Loucy (cell line): ENCODE measurements at regions not wholly inside any gene's neighbourhood (a gene's known extent, or its start where the extent isn't known, plus 50 kb on each side); places are given as distances from the start of the nearest gene placed in this dataset.

ENCODE experiments used
- EZH2phosphoT487 ChIP-seq: fragments of 200-600 bp; IDR thresholded peaks from 2 replicates; pipeline ENCODE4 v1.6.1; 2018; ENCODE audit warnings: antibody characterized with exemption, mild to moderate bottlenecking, moderate library complexity, borderline replicate concordance
- TF ChIP-seq, protein P1 (sequence below): fragments of 200-600 bp; sonication (generic); conservative IDR thresholded peaks from 2 replicates; pipeline ENCODE4 v1.5.1; 2014; ENCODE audit warnings: mild to moderate bottlenecking, antibody characterized with exemption, low read length

DNA sequence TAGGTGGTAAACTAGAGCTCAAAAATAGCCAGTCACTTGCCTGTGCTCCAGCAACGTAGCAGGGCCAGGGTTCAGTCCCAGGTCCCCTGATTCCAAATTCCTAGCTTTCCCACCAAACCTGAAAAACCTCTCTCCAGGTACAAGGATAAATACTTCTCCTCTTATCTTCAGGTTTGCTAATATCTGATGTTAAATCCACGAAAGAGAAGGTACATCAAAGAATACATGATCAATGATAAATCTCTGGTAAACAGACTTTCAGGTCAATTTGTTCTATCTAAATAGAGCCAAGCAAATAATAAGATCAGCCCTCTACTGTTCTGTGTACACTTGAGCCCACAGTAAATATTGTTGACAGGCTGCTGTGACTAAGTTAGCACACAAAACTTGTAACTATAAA, 52.1 kb upstream of the AKT3 start:
- TF ChIP-seq, protein P1, sequence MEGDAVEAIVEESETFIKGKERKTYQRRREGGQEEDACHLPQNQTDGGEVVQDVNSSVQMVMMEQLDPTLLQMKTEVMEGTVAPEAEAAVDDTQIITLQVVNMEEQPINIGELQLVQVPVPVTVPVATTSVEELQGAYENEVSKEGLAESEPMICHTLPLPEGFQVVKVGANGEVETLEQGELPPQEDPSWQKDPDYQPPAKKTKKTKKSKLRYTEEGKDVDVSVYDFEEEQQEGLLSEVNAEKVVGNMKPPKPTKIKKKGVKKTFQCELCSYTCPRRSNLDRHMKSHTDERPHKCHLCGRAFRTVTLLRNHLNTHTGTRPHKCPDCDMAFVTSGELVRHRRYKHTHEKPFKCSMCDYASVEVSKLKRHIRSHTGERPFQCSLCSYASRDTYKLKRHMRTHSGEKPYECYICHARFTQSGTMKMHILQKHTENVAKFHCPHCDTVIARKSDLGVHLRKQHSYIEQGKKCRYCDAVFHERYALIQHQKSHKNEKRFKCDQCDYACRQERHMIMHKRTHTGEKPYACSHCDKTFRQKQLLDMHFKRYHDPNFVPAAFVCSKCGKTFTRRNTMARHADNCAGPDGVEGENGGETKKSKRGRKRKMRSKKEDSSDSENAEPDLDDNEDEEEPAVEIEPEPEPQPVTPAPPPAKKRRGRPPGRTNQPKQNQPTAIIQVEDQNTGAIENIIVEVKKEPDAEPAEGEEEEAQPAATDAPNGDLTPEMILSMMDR: no peak
- no peak for TF ChIP-seq EZH2phosphoT487
